IPS-11a (cell line): ENCODE measurements at regions not wholly inside any gene's neighbourhood (a gene's known extent, or its start where the extent isn't known, plus 50 kb on each side); places are given as distances from the start of the nearest gene placed in this dataset.
"Not testable (repeated sequence)": the region's sequence is repeated elsewhere in the genome, so short reads cannot be mapped to it uniquely, and the experiment has no call there.

ENCODE experiments used
- H3K4me3 ChIP-seq: one replicate; pipeline ENCODE4 v1.5.1; 2013; ENCODE audit warnings: low read depth, low read length, control low read depth

DNA sequence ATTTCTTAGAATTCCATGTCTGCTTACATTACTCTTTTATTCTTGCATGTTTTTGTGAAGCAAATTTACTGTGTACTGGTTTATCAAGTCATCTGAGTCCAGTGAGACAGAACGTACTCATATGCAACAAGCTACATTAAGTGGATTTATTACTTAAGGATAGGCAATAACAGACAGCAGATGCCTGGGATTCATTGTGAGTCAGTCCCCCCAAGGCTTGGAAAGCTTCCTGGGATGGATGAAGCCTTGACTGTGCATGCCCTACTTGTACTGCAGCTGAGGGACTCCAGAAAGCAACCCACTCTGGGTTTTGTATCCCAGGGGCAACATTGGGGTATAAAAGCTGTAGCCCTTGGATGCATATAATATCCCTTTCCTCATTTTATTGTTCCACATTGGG is 113.4 kb upstream of the RAB18 start:
- no peak overlapping the region for H3K4me3 ChIP-seq

DNA sequence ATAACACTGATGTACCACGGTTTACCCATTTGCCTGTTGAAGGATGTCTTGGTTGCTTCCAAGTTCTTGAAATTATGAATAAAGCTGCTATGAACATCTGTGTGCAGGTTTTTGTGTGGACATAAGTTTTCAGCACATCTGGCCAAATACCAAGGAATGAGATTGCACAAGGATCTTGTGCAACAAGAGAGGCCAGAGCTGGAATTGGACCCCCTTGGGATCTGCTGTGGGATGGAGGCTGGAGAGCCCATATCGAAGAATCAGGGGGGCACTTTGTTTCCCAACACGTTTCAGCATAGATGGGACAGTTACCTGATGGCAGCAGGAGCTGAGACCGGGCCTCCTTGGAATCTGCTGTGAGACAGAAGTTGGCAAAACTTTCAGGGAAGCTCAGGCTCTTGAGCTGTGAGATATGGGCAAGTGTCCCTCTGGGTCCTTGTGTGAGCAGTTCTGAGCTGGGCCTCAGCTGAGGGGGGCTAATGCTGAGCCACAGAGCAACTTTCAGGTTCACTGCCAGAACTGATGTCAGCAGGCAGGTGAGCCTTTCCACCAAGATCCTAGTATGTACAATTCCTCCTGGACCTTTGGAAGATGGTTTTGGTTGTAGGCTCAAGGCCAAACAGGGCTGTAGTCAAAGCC is 115.2 kb upstream of the RAB18 start:
- no peak overlapping the region for H3K4me3 ChIP-seq

DNA sequence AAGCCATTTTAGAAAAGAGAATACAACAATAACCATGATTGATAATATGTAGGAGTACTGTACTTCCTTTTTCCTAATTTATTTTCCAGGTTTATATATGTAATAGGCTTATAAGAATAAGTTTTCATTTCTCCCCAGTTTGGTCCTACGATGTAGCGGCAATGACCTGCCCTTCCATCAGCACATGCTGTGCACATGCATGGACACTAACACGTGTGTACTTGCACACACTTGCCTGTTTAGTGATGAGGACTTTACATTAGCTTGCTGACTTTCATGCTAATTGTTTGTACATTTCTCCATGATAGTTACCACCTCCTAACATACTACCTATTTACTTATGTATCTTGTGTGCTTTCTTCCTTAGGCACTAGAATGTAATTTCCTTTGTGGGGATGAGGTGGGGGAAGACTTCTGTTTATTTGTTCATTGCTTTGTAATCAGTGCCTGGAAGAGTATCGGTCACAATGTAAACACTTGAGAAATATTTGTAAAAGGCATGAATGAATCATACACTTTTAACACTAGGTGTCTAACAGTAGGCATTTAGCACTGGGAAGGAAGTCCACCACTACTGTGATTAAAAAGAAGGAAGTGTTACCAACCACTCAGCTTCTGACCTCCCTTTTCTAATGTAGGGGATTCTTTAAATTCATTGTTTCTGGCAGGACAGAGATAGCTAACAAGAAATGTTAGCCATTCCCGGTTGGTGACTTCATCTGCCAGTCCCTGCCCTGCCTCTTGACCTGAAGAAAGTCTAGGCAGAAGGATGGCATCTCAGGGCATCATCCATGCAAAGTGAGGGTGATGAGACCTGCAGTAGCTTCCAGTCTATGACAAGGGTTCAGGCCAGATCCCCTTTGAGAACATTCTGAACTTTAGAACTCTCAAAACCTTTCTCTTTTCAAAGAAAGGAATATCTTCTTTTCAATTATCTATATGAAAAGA is 120.2 kb upstream of the RAB18 start:
- H3K4me3 ChIP-seq, result no peak overlapping the region

DNA sequence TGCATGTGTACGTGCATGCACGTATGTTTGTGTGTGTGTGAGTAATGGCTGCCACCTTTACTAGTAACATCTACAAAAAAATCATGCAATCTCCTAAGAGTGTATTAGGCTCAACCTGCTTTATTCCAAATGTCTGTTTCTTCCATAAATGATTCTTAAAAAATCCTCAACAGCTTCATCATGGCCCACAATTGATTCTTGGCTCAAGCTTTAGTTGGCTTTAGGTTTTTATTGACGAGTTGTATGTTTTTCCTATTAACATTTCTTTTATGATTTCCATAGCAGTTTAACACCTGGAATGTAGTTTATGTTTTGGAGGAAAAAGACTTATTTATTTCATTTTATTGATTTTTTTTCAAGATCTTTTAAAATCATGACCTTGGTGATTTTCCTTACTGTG is 121.9 kb upstream of the RAB18 start:
- no peak overlapping the region for H3K4me3 ChIP-seq

DNA sequence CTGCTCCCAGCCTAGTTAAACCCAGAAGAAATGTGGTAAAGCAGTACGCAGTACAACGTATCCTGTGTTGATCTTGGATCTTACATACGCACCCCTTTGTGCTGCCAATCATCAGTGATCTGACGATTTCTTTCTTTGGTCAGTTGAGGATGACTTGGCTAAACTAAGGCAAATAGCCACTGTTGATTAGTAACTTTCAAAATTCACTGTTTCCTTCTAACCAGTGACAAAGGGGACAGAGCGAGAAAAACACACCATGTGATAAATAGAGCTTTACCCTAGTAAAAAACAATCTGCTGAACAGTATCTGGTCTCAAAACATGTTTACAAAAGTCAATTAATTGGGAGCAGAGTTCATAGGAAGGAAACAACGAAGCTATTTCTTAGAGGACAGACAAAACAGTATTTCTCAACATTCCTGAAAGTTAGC is 123.2 kb upstream of the RAB18 start:
- no peak overlapping the region for H3K4me3 ChIP-seq

DNA sequence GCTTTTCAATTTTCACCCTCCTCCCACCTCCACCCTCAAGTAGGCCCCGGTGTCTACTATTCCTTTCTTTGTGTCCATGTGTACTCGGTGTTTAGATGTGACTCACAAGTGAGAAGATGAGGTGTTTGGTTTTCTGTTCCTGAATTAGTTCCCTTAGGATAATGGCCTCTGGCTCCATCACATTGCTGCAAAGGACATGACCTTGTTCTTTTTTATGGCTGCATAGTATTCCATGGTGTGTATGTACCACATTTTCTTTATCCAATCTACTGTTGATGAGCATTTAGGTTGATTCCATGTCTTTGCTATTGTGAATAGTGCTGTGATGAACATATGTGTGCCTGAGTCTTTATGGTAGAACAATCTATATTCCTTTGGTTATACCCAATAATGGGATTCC is 125.1 kb upstream of the RAB18 start:
- H3K4me3 ChIP-seq, result not testable (repeated sequence)

DNA sequence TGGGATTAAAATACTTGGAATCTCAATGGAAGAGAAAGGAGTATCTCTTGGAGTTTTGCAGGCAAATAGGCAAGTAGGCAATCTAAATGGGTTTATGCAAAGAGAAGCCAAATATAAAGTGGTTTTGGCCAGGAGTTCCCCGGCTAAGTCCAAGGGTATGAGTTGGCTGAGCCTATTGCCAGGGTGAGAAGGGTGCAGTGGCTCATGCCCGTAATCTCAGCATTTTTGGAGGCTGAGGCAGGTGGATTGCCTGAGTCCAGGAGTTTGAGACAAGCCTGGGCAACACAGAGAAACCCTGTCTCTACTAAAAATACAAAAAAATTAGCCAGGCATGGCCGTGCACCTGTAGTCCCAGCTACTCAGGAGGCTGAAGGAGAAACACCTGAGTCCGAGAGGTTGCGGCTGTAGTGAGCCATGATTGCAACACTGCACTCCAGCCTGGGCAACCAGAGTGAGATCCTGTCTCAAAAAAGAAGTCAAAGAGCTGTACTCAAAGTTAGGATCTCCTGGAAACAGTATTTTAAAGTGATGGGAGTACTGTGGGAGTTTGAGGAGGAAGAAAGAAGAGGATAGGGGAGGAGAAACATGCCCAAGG is 130.4 kb upstream of the RAB18 start:
- no peak overlapping the region for H3K4me3 ChIP-seq

DNA sequence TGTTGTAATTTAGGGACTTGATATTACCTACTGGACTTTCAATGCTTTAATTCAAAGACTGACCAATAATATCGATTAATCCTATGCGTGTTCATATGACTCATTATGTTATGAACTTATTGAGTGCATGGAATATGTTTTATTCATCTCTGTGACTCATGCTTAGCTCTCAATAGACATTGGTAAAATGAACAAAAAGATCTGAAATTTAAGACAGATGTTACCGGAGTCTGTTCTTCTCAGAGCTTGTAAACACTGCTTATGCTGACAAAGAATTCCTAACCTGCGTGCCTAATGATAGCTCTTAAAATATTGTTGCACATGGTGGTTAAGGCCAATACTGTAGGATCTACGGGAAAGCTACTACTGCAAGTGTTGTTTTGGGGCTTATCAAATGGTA is 131.5 kb upstream of the ACBD5 start:
- no peak overlapping the region for H3K4me3 ChIP-seq

DNA sequence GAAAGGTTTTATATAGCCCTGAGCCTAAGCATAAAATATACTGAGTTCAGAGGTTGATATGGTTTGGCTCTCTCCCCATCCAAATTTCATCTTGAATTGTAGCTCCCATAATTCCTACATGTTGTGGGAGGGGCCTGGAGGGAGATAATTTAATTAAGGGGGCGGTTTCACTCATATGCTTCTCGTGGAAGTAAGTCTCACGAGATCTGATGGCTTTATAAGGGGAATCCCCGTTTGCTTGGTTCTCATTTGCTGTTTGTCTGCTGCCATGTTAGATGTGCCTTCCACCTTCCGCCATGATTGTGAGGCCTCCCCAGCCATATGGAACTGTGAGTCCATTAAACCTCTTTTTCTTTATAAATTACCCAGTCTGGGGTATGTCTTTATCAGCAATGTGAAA is 130.8 kb upstream of the ACBD5 start:
- H3K4me3 ChIP-seq, result not testable (repeated sequence)

DNA sequence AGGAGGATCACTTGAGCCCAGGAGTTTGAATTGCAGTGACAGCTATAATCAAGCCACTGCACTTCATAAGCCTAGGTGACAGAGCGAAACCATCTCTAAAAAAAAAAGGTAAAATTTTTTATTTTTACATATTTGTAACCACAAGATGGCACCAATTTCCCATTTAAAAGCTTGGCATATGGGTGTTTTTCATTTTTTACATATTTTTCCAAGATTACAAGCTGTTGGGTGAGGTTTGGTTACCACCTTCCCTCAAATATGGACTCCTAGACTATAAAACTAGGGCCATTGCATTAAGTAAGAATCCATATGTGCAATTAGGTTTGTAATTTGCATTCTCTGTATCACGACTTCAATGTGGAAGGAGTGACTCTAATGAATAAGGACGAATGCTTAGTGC is 129.3 kb upstream of the ACBD5 start:
- H3K4me3 ChIP-seq, result no peak overlapping the region

DNA sequence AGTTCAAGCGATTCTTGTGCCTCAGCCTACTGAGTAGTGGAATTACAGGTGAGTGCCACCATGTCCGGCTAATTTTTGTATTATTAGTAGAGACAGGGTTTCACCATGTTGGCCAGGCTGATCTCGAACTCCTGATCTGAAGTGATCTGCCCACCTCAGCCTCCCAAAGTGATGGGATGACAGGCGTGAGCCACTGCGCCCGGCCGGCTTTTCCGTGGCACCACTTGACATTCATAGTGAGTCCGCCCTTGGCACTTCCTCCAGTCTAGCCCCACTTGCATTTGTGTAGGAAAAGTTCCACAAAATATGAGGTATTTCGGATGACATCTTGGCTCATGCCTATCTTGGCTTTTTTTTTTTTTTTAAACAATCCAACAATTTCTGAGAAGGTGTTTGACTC is 128.1 kb upstream of the ACBD5 start:
- no peak overlapping the region for H3K4me3 ChIP-seq

DNA sequence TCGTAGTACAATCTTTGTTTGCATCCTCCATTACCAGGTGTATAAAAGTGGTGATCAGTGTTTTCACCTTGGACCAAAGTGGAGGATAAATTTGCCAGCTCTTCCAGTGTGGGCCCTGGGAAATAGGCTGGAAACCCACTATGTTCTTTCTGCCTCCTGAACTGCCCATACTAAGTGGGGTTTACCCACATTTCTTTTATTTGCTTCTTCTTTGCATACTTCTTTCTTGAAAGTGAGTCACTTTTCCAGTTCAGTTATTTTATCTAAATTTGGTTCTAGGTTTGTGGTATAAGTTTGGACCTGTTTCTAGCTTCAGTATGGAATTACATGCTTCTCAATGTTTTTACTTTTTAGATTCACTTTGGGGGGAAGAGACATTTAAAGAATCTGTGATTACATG is 126.2 kb upstream of the ACBD5 start:
- H3K4me3 ChIP-seq, result no peak overlapping the region

DNA sequence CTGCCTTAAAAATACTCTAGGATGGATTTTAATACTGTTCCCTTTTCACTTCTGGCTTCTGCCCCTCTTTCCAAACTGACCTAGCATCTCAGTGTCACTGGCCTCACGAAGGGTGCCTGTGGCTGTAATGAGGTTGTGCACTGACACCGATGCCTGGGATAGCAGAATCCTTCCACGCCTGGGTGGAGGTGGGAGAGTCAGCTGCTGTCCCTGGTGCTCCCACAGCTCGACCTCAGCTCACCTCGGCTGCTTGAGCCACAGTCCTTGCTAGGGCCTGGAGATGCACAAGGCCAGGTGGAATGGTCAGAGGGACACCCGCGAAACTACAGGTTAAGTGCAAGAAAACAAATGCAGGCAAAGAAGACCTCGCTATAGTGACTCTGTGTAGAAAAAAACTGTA is 123.4 kb upstream of the ACBD5 start:
- H3K4me3 ChIP-seq, result no peak overlapping the region

DNA sequence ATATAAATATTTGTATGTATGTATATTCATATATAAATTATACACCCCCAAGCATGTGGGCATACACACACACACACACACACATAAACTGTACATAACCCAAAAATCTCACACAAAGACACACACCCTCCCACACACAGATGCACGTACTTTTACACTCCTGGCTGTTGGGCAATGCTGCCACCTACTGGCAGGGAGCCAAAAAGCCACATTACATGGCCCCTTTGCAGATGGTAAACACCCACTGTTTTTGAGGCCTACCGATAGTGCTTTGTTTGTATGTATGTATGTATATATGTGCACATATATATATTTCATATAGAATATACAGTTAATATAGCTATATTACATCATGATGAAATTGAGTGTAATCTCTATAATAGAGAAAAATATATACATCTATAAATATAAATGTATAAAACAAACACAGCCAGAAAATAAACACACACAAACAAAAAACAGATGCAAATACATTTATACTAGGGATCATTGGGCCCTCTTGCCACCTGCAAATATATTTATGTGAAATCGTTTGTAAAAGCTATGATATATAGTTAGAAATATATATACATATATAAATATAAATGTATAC is 120.1 kb upstream of the ACBD5 start:
- H3K4me3 ChIP-seq, result no peak overlapping the region

DNA sequence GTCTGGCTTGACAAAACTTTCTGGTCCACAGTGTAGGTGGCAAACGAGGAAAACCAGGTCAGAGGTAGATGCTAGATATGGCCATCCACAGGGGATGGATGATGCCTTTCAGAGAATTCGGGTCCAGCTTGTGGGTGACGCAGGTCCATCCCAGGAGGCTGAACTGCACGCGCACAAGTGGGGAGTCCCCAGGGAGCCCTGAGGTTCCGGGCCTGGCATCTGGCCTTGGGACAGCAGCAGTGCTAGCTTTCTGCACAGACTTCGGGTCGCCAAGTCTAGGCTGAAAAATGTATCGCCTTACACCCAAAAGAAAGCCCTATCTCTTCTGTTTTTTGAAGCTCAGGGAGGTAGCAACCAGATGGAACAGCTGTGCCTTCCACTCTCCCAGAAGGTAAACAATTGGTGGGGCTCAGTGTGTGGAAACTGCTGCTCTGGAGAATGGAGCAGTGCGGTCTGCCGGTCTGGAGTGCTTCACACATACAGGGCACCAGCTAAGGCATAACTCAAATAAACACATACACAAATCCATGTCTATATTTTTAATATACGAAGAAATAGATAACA is 119.3 kb upstream of the ACBD5 start:
- no peak overlapping the region for H3K4me3 ChIP-seq

DNA sequence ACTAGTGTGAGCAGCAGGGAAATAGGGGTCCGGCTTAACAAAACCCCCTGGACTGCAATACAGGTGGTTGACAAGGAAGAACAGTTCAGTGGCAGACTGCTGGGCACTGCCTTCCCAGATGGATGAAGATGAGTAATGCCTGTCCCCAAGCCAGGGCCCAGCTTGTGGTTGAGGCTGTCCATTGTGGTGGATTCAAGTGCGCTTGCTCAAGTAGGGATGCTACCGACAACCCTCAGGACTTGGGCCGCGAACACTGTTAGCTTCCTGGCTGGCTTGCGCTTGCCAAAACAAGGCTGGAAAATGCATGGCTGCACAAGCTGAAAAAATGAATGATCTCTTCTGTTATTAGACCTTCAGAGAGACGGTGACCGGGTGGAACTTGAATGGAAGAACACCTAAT is 116.1 kb upstream of the ACBD5 start:
- H3K4me3 ChIP-seq, result no peak overlapping the region

DNA sequence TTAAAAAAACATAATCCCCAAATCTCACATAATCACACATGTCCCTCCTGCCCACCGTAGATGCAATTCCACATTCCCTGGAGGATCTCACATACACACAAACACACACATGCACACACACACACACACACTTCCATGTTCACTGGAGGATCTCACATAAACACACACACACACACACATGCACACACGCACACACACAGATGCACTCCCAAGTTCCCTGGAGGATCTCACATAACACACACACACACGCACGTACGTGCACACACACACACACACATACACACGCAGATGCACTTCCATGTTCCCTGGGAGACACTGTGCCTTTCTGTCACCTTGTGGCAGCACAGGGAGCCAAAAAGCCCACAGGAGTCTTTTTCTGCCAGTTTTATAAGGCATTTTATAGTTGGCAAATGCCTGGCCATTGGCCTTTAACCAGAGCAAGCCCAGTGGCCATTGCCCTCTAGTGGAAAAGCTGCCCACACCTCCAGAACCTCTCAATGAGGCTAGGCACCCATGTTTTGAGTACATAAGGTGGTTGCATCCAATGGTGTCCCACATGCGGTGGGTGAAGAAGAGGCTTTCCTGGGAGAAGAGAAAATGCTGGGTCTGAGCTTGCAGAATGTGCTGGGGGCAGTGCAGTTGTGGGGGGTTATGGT is 115.4 kb upstream of the ACBD5 start:
- no peak overlapping the region for H3K4me3 ChIP-seq

DNA sequence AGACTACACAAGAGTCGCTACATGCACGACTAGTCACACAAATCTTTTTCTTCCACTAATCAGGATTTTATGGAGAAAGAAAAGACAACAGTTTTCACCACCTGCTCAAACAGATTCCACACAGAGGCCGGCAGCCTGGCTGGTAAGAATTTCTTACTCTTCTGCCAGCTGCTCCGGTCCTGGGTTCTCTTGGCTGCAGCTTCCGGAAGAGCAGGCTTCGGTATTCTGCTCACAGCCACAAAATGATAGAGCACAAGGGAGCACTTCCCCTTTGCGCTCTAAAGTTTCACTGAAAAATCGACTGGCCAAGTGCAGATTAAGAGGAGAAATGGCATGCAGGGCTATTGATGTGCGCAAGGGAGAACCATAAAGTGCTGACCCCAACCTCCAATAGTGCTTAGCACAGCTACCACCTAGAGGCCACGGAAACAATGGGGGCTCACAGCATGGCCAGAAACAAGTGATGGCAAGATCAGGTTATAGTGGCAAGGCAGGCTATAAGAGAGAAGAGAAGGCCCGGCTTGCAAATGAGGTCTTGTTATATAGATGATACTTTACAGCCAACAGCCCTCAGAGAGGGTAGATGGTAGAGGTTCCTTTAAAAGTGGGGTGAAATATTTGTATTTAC is 114.2 kb upstream of the ACBD5 start:
- not testable (repeated sequence) for H3K4me3 ChIP-seq

DNA sequence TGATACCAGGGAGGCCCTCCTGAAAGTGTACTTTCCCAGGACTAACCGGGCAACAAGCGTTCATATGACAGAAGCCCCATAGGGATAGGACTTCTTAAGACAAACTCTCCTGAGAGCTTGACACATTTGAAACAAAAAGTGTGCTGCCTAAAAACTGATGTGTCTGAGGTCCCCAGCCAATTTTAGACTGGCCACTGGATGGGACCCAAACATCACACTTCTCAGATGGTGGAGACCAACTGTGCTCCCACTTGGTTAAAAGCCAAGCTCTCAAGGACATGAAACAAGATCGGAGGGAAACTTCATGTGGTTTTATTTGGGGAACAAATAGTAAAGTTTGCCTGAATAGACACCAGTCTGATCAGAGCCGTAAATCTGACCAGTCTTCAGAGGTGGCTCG is 113.5 kb upstream of the ACBD5 start:
- not testable (repeated sequence) for H3K4me3 ChIP-seq

DNA sequence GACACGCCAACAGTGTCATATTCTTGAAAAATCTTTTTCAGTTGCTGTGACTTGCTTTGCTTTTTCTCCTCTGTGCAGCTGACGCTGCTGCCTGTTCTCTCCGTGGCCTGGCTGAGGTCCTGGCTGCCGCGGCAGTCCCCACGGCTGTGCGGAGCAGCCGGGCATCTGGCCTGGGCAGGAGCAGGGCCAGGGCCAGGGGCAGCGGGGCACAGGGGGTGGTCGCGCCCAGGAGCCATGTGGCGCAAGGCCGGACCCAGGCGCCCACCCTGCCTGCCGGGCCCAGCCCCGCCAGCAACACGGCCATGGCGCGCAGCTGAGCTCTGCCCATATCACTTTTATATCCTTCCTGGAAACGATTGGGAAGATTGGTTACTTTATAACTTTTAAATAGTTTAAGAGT is 109.4 kb upstream of the ACBD5 start:
- no peak overlapping the region for H3K4me3 ChIP-seq
